Activated CD4-positive, alpha-beta T cell treated with anti-CD3 and anti-CD28 coated beads for 1 hour (primary cell): ENCODE measurements at regions not wholly inside any gene's neighbourhood (a gene's known extent, or its start where the extent isn't known, plus 50 kb on each side); places are given as distances from the start of the nearest gene placed in this dataset.

Experiments
- DNase-seq: peaks from one replicate; pipeline ENCODE4 v3.0.0-alpha.2; 2020

DNA sequence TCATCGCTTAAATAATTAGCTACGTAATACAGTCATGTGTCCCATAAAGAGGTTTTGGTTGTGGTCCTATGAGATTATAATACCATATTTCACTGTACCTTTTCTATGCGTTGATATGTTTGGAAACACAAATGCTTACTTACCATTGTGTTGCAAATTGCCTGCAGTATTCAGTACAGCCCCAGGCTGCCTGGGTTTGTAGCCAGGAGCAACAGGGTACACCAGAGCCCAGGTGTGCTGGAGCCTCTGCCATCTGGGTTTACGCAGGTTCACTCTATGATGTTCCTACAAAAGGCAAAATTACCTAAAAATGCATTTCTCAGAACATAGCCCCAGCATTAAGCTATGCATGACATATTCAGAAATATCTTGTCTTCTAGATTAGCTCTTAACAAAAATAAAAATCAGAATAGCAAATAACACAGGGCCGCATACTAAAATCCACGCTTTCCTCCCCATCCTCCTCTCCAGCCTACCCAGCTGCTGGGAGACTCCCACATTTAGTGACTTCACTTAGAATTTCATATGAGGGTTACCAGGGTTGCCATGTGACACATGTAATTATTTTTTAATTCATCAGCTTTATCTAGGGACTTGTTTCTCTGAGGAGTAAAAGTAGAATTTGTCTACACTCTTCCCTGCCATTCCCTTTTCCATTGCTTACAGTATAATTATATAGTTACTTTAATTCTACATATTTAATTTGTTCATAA, 559.0 kb upstream of the ADARB2 start:
- DNase-seq: no peak

DNA sequence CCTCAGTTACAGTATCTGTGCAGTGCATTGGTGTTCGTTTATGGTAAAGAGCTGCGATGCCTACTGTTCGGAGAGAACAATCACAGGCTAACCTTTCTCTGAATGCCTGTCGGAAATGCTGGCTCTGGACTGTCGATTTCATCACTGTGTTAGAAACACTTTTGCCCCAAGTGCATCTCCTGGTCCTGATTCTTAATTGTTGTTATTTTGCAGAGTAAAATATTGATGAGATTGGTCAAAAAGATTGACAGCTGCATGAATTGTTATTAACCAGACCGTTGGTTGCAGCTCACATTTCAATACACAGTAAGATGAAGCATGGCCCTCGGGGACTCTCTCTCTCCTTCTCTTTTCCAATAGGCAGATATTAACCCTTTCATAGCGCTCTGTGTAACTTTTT, 557.4 kb upstream of the ADARB2 start:
- DNase-seq: no peak

DNA sequence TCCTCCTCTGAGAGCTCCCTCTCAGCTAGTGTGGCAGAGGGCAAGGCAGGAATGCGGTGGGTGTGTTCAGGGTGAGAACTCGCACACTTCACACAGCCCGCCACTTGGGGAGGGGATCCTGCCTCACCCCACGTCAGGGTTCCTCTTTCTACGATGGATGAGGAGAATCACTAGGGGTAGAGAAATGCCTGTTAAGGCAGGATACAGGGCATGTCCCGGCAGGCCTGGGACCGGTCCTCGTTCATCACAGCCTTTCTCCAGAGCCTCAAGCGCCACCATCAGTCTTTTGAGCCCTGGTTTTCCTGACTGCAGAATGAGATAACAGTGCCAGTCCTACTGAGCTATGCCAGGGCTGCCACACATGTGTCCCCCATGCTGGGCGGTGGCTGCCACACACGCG, 546.7 kb upstream of the ADARB2 start:
- no peak for DNase-seq

DNA sequence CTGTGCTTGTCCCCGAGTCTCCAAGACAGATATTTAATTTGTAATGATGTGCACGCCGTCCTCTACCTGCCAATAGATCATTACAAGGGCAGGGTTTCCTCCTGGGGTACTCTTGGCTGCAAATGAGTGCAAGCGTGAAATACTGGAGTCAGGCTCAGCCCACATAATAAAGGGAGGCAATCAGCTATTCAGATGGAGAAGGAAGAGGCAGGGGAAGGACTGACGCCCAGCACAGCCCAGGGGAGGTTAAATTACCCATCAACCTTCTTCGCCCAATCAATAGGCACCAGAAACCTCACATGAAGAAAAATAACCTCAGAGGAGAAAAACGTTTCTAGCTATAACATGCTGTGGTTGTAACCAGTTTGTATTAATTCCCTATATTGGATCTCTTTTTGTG, 544.9 kb upstream of the ADARB2 start:
- no peak for DNase-seq

DNA sequence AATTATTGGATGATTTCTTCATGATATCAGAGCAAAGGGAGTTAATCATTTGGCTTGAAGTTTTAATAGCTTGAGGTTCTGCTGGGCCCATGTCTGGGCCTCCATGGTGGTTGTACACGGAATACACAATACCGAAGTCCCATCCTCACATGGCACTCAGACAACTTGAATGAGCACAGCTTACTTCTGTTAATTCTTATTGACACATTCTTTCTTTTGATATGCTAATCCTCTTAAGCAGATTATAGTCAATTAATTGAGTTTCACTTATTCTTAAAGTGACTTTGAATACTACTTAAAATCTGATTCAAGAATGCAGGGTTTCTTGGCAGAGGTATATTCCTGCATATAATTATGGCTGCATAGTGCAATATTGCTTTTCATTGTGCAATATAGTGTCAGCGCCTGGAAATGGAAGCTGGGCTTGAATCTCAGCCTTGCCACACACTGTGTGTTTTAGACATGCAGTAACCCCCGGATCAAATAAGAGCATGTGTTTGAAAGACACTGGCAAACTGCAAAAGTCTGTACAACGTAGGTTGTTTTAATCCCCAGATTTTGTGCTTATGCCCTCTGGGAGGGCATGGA, 543.5 kb upstream of the ADARB2 start:
- no peak for DNase-seq

DNA sequence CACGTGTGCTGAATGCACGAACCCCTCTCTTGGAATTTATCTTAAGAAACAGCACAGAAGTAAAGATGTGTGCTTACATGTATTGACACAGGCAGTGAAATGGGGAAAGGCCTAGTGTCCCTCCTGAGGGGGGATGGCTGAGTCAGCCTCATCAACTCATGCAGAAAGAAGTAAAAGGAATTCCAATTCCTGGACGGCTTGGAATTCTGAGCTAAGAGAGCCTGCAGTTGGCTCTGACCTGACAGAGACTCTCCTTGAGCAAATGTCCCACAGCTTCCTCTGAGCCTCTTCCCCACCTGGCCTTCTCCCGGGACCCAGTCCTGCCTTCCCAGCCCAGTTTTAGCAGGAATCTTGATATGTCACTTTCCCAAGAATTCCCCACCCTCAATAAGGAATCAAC, 542.4 kb upstream of the ADARB2 start:
- no peak for DNase-seq

- DNase-seq: no peak
Measured at GRCh38 chr10:2278363-2278762, 541.0 kb upstream of the ADARB2 start.

DNA sequence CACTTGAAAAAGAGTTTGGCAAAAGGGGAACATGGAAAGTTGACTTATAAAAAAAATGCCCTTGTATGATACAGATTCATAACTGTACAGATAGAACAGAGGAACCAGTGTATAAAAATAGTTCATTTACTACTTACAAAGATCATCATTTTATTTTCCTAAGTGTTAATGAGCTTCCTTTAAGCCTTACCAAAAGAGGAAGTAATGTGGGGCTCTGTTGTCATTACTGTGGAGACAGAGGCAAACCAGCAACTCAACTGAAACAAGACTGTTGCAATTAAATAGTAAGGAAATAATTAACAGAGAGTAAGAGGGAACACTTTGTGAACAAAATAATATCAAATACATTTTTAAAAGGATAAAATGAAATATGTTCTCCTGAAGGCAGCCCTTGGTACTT, 526.2 kb upstream of the ADARB2 start:
- no peak for DNase-seq

GRCh38 chr10:2262878-2263277, 525.6 kb upstream of the ADARB2 start:
- DNase-seq: no peak

DNA sequence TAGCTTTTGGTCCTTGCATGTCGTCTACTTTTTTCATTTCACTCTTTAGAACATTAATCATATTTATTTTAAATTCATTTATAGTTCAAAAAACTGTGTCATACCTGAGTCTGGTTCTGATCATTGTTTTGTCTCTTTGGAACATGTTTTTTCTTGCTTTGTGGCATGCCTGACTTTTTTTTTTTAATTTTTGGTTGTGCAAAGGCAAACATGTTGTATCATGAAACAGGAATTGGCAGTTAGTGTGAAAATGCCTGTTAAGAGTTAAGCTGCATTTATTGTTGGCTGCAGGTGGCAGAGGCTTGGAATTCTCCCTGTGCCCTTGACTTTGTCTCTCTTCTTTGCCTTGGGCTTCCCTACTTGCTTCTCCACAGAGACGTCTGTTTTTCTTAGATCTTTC, 525.0 kb upstream of the ADARB2 start:
- DNase-seq: no peak

DNA sequence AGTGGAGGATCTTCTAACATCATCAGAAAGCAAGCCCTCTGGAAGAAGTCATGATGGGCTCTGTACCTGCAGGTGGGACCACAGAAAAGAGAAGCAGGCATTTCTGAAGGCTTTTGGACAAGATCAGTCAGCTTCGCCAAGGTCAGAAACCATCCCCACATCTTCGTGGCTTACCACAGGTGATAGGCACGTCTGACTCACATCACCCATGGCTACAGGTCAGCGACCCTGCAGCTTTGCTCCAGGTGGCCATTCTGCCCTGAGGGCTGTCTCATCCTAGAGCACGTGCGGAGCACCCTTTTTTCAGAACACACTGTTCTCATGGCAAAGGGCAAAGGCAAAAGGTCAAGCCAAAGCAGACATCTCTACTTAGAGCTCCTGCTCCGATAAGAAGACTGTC, 518.9 kb upstream of the ADARB2 start:
- DNase-seq: no peak

DNA sequence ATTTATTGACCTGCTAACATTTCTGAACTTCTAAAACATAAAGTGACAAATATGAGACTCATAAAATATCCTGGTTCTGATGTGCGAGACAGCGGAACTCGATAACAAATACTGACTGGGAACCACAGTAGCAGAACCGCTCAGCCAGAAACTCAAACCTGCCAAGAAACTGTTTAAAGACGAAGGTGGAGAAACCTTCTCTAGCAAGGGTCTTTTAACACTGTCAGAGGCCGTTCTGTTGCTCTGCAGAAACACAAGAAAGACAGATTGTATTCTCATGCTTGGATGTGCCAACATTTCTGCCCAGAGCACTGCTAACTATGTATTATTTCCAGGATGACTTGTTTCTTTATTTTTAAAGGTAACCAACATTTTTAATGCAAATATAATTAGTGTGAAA, 514.8 kb upstream of the ADARB2 start:
- no peak for DNase-seq

GRCh38 chr10:2251631-2252030, 514.3 kb upstream of the ADARB2 start:
- DNase-seq: no peak

- no peak for DNase-seq
Measured at GRCh38 chr10:2246747-2247146, 509.4 kb upstream of the ADARB2 start.

- DNase-seq: no peak
Measured at GRCh38 chr10:2245580-2245979, 508.3 kb upstream of the ADARB2 start.

GRCh38 chr10:2244471-2244870, 507.1 kb upstream of the ADARB2 start:
- DNase-seq: no peak

- no peak for DNase-seq
Measured at GRCh38 chr10:2236876-2237275, 499.6 kb upstream of the ADARB2 start.

- no peak for DNase-seq
Measured at GRCh38 chr10:2232479-2232878, 495.2 kb upstream of the ADARB2 start.

DNA sequence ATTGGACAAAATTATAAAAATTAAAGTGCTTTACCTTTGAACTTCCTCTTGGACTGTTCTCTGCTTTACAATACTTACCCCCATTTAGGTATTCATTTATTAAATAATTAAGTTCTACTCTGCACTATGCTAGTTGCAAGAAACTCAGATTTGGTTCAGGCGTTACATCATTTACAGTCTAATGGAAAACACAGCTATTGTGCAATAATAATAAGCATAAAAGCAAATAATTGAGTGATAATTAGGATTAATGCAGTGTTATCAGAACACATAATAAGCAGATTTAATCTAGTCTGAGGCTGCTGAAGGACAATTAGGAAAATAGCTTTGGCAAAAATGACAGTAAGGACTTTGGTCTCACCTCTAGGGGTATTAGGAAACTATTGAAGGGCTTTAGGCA, 493.2 kb upstream of the ADARB2 start:
- no peak for DNase-seq

DNA sequence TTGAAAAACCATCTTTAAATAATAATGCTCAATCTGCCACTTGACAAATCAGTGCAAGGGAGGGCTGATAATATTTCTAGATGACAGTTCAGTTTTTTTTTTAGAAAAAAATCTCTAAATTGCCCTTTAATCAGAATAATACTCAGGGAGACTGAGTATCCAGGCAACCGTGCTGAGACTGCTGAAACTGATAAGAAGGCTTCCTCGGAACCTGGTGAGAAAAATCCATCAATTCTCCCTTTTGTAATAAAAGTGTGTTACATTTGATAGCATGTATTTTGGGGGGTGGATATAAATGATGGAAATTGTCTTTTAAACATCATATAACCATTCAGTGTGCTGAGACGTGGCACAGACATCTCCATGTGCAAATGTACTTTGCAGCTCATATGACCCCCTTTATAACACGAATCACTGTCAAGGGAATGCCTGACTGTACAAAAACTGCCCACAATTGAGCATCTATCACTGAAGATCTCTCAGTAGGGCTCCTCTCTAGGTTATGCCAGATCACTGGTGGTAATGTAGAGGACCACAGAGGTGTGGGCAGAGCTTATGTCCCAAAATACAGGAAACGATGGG, 491.1 kb upstream of the ADARB2 start:
- DNase-seq: no peak

GRCh38 chr10:2225609-2226008, 488.3 kb upstream of the ADARB2 start:
- DNase-seq: no peak

GRCh38 chr10:2223548-2224320, 486.4 kb upstream of the ADARB2 start:
- DNase-seq: no peak

DNA sequence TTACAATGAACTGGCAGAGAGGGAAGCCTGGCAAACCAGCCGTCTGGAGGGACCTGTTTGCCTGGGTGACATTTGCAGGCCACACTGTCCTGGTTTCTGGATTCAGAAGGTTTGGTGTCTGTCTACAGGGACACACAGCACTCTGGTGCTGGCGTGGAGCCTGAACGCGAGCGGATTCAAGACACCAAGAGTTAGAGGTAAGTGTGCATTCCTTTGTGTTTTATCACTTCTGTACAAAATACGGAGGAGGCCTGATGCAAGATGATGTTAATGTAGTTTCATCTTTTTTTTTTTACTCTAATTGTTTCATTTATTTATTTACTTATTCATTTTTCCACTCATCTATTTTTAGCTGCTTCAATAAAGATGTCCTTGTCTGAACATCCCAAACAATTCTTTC, 485.3 kb upstream of the ADARB2 start:
- no peak for DNase-seq

- DNase-seq: no peak
Measured at GRCh38 chr10:2214805-2215204, 477.5 kb upstream of the ADARB2 start.
